Stimulated activated CD8-positive, alpha-beta memory T cell treated with anti-CD3 and anti-CD28 coated beads, Interleukin-15, amount 100 ng/mL, for 4 hours (primary cell): ENCODE measurements at regions not wholly inside any gene's neighbourhood (a gene's known extent, or its start where the extent isn't known, plus 50 kb on each side); places are given as distances from the start of the nearest gene placed in this dataset.

Source experiments
- DNase-seq, 2 donors: peaks; one replicate each; pipeline ENCODE4 v3.0.0-alpha.2; 2020; ENCODE audit warnings: low read depth in 2 of 2

DNA sequence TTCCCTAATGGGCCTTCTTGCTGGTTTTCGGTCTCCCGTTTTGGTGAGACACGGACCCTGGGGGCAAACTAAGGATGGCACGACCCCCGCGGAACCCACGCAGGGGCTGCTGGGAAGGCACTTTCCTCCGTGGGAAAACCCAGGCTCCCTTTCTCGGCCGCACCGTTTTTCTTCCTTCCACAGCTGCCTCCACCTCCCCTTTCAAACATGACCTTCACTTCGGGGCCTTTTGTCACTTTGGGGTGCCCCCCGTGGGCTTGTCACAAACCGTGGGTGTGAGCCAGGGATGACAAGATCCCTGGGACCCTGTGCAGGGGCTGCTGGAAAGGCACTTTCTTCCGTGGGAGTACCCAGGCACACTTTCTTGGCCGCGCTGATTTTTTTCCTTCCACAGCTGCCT lies 268.7 kb downstream of the ALG10 start:
- DNase-seq = no peak

DNA sequence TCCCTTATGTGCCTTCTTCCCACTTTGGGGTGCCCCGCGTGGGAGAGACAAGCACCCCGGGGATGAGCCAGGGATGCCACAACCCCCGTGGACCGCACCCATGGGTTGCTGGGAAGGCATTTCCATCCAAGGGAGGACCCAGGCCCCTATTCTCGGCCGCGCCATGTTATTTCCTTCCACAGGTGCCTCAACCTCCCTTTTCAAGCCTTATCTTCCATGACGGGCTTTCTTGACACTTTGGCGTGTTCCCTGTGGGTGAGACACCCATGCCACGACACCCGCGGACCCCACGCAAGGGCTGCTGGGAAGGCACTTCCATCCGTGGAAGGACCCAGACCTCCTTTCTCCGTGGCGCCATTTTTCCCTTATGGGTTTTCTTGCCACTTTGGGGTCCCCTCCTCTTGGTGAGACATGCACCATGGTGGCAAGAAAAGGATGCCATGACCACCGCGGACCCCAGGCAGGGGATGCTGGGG lies 269.2 kb downstream of the ALG10 start:
- DNase-seq = no peak

DNA sequence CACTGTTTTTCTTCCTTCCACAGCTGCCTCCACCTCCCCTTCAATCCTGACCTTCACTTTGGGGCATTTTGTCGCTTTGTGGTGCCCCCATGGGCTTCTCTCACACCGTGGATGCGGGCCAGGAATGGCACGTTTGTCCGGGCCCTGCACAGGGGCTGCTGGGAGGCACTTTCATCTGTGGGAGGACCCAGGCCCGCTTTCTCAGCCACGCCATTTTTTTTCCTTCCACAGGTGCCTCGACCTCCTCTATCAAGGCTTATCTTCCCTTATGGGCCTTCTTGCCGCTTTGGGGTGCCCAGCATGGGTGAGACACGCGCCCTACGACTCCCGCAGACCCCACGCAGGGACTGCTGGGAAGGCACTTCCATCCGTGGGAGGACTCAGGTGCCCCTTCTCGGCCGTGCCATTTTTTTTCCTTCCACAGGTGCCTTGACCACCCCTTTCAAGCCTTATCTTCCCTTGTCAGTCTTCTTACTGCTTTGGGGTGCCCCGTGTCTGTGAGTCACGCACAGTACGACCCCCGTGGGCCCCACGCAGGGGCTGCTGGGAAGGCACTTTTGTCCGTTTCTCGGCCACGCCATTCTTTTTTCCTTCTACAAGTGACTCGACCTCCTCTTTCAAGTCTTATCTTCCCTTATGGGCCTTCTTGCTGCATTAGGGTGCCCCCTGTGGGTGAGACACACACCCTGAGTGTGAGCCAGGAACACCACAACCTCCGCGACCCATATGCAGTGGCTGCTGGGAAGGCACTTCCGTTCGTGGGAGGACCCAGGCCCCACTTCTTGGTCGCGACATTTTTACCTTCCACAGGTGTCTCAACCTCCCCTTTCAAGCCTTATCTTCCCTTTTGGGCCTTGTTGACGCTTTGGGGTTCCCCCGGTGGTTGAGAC lies 270.7 kb downstream of the ALG10 start:
- DNase-seq = no peak

GRCh38 chr12:34294137-34294536 lies 271.8 kb downstream of the ALG10 start:
- DNase-seq = no peak

DNA sequence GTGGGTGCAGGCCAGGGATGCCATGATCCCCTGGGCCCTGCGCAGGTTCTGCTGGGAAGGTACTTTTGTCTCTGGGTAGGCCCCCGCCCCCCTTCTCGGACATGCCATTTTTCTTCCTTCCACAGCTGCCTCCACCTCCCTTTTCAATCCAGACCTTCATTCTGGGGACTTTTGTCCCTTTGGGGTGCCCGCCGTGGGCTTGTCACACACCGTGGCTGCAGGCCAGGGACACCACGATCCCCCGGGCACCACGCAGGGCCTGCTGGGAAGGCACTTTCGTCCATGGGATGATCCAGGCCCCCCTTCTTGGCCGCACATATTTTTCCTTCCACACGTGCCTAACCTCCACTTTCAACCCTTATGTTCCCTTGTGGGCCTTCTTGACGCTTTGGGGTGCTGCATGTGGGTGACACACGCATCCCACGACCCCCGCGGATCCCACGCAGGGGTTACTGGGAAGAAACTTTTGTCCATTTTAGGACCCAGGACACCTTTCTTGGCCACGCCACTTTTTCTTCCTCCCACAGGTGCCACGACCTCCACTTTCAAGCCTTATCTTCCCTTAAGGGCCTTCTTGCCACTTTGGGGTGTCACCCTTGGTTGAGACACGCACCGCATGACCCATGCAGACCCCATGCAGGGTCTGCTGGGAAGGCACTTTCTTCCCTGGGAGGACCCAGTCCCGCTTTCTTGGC lies 272.5 kb downstream of the ALG10 start:
- DNase-seq = no peak

- no peak for DNase-seq
Observed at GRCh38 chr12:34295366-34296142, 273.3 kb downstream of the ALG10 start.

GRCh38 chr12:34296143-34297041 lies 274.1 kb downstream of the ALG10 start:
- no peak for DNase-seq

DNA sequence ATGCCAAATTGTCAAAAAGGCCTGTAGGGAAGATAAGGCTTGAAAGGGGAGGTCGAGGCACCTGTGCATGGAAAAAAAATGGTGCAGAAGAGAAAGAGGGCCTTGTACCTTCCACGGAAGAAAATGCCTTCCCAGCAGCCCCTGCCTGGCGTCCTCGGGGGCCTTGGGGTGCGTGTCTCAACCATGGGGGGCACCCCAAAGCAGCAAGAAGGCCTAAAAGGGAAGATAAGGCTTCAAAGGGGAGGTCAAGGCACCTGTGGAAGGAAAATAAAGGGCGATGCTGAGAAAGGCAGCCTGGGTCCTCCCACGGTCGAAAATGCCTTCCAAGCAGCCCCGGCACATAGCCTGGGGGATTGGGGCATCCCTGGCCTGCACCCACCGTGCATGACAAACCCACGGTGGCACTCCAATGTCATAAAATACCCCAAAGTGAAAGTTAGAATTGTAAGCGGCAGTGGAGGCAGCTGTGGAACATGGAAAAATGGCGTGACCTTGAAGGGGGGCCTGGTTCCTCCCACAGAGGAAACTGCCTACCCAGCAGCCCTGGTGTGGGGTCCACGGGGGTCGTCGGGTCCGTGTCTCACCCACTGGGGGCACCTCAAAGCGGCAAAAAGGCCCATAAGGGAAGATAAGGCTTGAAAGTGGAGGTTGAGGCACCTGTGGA lies 275.0 kb downstream of the ALG10 start:
- no peak for DNase-seq

- no peak for DNase-seq
Observed at GRCh38 chr12:34297790-34298164, 275.5 kb downstream of the ALG10 start.

DNA sequence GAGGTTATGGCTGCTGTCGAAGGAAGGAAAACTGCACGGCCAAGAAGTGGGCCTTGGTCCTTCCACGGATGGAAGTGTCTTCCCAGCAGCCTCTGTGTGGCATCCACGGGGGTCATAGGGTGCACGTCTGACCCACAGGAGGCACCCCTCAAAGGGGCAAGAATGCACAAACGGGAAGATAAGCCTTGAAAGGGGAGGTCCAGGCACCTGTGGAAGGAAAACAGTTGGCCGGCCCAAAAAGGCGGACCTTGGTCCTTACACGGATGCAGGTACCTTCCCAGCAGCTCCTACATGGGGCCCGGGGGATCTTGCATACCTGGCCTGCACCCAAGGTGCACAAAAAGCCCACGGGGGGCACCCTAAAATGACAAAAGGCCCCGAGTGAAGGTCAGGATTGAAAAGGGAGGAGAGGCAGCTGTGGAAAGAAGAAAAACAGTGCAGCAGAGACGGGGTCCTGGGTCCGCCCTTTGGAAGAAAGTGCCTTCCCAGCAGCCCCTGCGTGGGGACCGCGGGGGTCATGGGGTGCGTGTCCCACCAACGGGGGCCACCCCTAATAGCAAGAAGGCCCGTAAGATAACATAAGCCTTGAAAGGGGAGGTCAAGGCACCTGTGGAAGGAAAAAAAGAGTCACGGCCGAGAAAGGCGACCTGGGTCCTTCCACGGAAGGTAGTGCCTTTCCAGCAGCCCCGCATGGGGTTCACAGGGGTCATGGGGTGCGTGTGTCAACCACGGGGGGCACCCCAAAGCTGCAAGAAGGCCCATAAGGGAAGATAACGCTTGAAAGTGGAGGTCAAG lies 276.1 kb downstream of the ALG10 start:
- DNase-seq = no peak

- DNase-seq = no peak
Observed at GRCh38 chr12:34298971-34299801, 276.9 kb downstream of the ALG10 start.

DNA sequence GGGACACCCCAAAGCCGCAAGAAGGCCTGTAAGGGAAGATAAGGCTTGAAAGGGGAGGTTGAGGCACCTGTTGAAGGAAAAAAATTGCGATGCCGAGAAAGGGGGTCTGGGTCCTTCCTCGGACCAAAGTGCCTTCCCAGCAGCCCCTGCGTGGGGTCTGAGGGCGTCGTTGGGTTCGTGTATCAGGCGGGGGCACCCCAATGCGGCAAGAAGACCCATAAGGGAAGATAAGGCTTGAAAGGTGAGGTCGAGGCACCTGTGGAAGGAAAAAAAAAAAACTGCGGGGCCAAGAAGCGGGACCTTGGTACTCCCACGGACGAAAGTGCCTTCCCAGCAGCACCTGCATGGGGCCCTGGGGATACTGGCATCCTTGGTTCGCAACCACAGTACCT lies 277.5 kb downstream of the ALG10 start:
- DNase-seq = no peak

- no peak for DNase-seq
Observed at GRCh38 chr12:34300376-34301250, 278.3 kb downstream of the ALG10 start.

GRCh38 chr12:34301251-34302130 lies 279.2 kb downstream of the ALG10 start:
- DNase-seq = no peak

DNA sequence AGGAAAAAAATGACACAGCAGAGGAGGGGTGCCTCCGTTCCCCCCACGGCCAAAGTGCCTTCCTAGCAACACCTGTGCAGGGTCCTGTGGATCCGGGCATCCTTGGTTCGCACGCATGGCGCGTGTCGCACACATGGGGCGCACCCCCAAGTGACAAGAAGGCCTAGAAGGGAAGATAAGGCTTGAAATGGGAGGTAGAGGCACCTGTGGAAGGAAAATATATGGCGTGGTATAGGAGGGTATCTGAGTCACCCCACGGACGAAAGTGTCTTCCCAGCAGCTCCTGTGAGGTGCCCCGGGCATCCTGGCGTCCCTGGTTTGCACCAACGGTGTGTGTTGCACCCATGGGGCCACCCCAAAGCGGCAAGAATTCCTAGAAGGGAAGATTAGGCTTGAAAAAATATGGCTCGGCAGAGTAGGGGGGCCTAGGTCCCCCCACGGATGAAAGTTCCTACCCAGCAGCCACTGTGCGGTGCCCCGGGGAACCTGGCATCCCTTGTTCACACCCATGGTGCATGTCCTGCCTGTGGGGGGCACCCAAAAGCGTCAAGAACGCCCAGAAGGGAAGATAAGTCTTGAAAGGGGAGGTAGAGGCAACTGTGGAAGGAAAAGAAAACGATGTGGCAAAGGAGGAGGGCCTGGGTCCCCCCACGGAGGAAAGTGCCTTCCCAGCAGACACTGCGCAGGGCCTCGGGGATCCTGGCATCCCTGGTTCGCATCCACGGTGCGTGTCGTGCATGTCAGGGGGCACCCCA lies 280.0 kb downstream of the ALG10 start:
- DNase-seq = no peak
